ENCODE measurements at regions not wholly inside any gene's neighbourhood (a gene's known extent, or its start where the extent isn't known, plus 50 kb on each side); places are given as distances from the start of the nearest gene placed in this dataset.

- Histone ChIP-seq H3K4me2 (ENCODE audit: control insufficient read depth, insufficient read depth) (no peak overlapping the region), H3K9me3 (replicated peaks; ENCODE audit: control insufficient read depth, insufficient read depth, low read length) (no peaks in the 10 kb centered on the region), H3K4me1 (ENCODE audit: control insufficient read depth, insufficient read depth, low read length) (no peaks in the 10 kb centered on the region), H4K20me1 (ENCODE audit: control insufficient read depth, insufficient read depth) (no peaks in the 10 kb centered on the region), H3K79me2 (ENCODE audit: control insufficient read depth, insufficient read depth, low read length) (no peaks in the 10 kb centered on the region), H2AFZ (ENCODE audit: control insufficient read depth, low read depth, low read length) (no peak overlapping the region), H3K36me3 (ENCODE audit: control insufficient read depth in 2 of 2, insufficient read depth in 2 of 2, low read length in 1 of 2) (no peaks in the 10 kb centered on the region), H3K27me3 (replicated peaks in 1 of 2; ENCODE audit: control insufficient read depth in 2 of 2, insufficient read depth in 2 of 2, low read length in 1 of 2) (no peaks in the 10 kb centered on the region), H3K9ac (ENCODE audit: control insufficient read depth, insufficient read depth, low read length) (no peak overlapping the region), H3K27ac (ENCODE audit: control insufficient read depth, insufficient read depth) (no peak overlapping the region), H3K4me3 (no peak overlapping the region)
- CTCF ChIA-PET = no interaction called here
- TF ChIP-seq GATAD2B (conservative IDR thresholded peaks at IDR 0.05; ENCODE audit: low read depth) (no peak), SUPT20H (IDR thresholded peaks at IDR 0.05; ENCODE audit: borderline replicate concordance, control insufficient read depth, low read depth, low read length) (no peak), NFYB (IDR thresholded peaks at IDR 0.05; ENCODE audit: insufficient read depth, low read depth, low read length) (no peak), ESRRA (IDR thresholded peaks at IDR 0.05; ENCODE audit: low read length) (no peak)
- in situ Hi-C loops (cut with MboI) (no loop called here), intact Hi-C loops (cut with micrococcal nuclease; ENCODE audit: unreplicated experiment) (no loop called here)
- POLR2A ChIA-PET = no interaction called here
- no peak for DNase-seq (ENCODE audit: low read depth, low spot score)
- WGBS (ENCODE audit: insufficient coverage, insufficient replicate concordance, low lambda C conversion rate, missing lambda C conversion rate) = 4% methylated on average over 4 of the region's 4 CpGs
- SMC1A ChIA-PET (ENCODE audit: uncharacterized antibody, unreplicated experiment) = interaction anchor here (0.8 to 1.9 kb wide), 2 partner anchors 10 to 11 kb away, joined by 3 to 5 read pairs; no protein-coding TSS in a partner anchor
- no TSS peak for BruUV-seq (replicated peaks)
- RAD21 ChIA-PET (ENCODE audit: unreplicated experiment) = no interaction called here
- no peak for ATAC-seq
- FAIRE-seq = no peak
These were observed 568.1 kb upstream of the CRIM1 start for GRCh38 chr2:35787302-35788031.

DNA sequence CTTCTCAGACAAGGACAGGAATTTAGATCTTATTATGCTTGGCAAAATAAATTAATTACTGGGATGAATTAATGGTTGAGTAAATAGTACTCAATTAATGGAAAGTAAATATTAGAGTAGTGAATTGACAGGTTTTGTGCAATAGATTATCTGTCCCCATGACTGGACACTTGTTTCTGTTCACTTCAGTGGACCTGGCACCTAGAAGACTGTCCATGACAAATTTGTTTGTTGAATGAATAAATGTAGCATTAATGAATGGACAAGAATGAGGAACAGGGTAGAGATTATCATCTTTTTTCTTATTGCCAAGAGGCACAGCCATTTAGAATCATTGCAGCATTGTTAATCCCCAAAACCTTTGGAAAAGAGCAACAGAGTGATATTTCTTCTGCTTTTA, 570.0 kb upstream of the CRIM1 start:
- intact Hi-C loops (cut with micrococcal nuclease; ENCODE audit: unreplicated experiment) = no loop called here
- Histone ChIP-seq H3K9ac (ENCODE audit: control insufficient read depth, insufficient read depth, low read length) (no peak overlapping the region), H3K27ac (ENCODE audit: control insufficient read depth, insufficient read depth) (no peak overlapping the region), H3K4me2 (ENCODE audit: control insufficient read depth, insufficient read depth) (no peak overlapping the region), H3K4me3 (no peak overlapping the region), H3K4me1 (ENCODE audit: control insufficient read depth, insufficient read depth, low read length) (no peaks in the 10 kb centered on the region), H3K9me3 (replicated peaks; ENCODE audit: control insufficient read depth, insufficient read depth, low read length) (no peaks in the 10 kb centered on the region), H3K27me3 (replicated peaks in 1 of 2; ENCODE audit: control insufficient read depth in 2 of 2, insufficient read depth in 2 of 2, low read length in 1 of 2) (no peaks in the 10 kb centered on the region), H3K36me3 (ENCODE audit: control insufficient read depth in 2 of 2, insufficient read depth in 2 of 2, low read length in 1 of 2) (no peaks in the 10 kb centered on the region), H3K79me2 (ENCODE audit: control insufficient read depth, insufficient read depth, low read length) (no peaks in the 10 kb centered on the region), H4K20me1 (ENCODE audit: control insufficient read depth, insufficient read depth) (no peaks in the 10 kb centered on the region), H2AFZ (ENCODE audit: control insufficient read depth, low read depth, low read length) (no peak overlapping the region)
- ATAC-seq (no peak), FAIRE-seq (no peak), DNase-seq (ENCODE audit: low read depth, low spot score) (no peak)
- BruUV-seq (replicated peaks) = no TSS peak
- ChIA-PET CTCF (interaction anchor here (1.2 to 1.4 kb wide), 2 partner anchors 8 to 567 kb away, joined by 3 read pairs; no protein-coding TSS in a partner anchor), RAD21 (ENCODE audit: unreplicated experiment) (no interaction called here), POLR2A (no interaction called here), SMC1A (ENCODE audit: uncharacterized antibody, unreplicated experiment) (interaction anchor here (1.9 kb wide), 1 partner anchor 13 kb away, joined by 5 read pairs; no protein-coding TSS in a partner anchor)
- in situ Hi-C loops (cut with MboI) = no loop called here
- no peak for TF ChIP-seq ZNF622 (IDR thresholded peaks at IDR 0.05)

All from GM12878 (cell line).